Cardiac fibroblast (primary cell): ENCODE measurements at regions not wholly inside any gene's neighbourhood (a gene's known extent, or its start where the extent isn't known, plus 50 kb on each side); places are given as distances from the start of the nearest gene placed in this dataset.
"Not testable (repeated sequence)": the region's sequence is repeated elsewhere in the genome, so short reads cannot be mapped to it uniquely, and the experiment has no call there.

Experiments
- DNase-seq, 2 donors: peaks; one replicate each; pipeline versions ENCODE4 v3.0.0 to v3.0.0-alpha.2; 2010; ENCODE audit warnings: low read depth in 2 of 2
- H3K4me3 ChIP-seq, 2 donors: replicated peaks in 1 of 2; 1 replicate in 1 of 2; 2 replicates in 1 of 2; pipeline ENCODE4 v1.5.1; 2011; ENCODE audit warnings: low read depth in 2 of 2, low read length in 2 of 2, mild to moderate bottlenecking in 2 of 2, moderate library complexity in 1 of 2
- TF ChIP-seq, protein P1 (sequence below): IDR thresholded peaks from one replicate; pipeline ENCODE4 v1.5.1; 2011; ENCODE audit warnings: low read depth, mild to moderate bottlenecking, low read length, inconsistent platforms

DNA sequence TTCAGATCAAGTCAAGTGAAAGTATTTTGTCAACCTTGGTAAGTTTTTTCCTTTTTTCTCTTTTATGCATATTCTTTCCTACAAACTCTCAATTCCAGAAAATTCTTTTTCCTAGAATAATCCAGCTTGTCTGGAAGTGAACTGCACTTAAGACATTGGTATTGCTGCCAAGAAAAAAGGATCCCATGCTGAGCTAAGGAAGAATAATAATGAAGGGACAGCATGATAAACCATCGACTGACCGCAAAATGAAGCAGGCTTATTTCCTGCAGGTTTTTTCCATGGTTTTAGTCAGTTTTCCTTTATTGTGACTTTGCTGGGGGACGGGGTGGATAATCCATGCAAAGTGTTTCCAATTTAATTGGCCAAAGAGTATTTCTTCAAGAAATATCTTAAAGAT is 857.6 kb upstream of the SLC35B3 start:
- peak in 1 of 2 donors; percentile 1 for DNase-seq
- no peak overlapping the region for H3K4me3 ChIP-seq
- TF ChIP-seq, protein P1, sequence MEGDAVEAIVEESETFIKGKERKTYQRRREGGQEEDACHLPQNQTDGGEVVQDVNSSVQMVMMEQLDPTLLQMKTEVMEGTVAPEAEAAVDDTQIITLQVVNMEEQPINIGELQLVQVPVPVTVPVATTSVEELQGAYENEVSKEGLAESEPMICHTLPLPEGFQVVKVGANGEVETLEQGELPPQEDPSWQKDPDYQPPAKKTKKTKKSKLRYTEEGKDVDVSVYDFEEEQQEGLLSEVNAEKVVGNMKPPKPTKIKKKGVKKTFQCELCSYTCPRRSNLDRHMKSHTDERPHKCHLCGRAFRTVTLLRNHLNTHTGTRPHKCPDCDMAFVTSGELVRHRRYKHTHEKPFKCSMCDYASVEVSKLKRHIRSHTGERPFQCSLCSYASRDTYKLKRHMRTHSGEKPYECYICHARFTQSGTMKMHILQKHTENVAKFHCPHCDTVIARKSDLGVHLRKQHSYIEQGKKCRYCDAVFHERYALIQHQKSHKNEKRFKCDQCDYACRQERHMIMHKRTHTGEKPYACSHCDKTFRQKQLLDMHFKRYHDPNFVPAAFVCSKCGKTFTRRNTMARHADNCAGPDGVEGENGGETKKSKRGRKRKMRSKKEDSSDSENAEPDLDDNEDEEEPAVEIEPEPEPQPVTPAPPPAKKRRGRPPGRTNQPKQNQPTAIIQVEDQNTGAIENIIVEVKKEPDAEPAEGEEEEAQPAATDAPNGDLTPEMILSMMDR = no peak

GRCh38 chr6:9290342-9290741 is 855.0 kb upstream of the SLC35B3 start:
- DNase-seq, H3K4me3 ChIP-seq: not testable (repeated sequence)

- no peak overlapping the region for H3K4me3 ChIP-seq
- TF ChIP-seq, protein P1 = no peak
- DNase-seq = no peak
These were observed 837.3 kb upstream of the SLC35B3 start for GRCh38 chr6:9272671-9273070.

GRCh38 chr6:9266741-9267140 is 831.4 kb upstream of the SLC35B3 start:
- TF ChIP-seq, protein P1 = no peak
- DNase-seq = no peak
- H3K4me3 ChIP-seq = no peak overlapping the region

GRCh38 chr6:9257215-9257614 is 821.9 kb upstream of the SLC35B3 start:
- TF ChIP-seq, protein P1 = no peak
- H3K4me3 ChIP-seq = no peak overlapping the region
- no peak for DNase-seq

GRCh38 chr6:9254251-9254650 is 818.9 kb upstream of the SLC35B3 start:
- TF ChIP-seq, protein P1 = no peak

GRCh38 chr6:9252799-9253198 is 817.5 kb upstream of the SLC35B3 start:
- no peak overlapping the region for H3K4me3 ChIP-seq
- DNase-seq = no peak
- TF ChIP-seq, protein P1 = no peak

More at GRCh38 chr6:9254251-9254650, 818.9 kb upstream of the SLC35B3 start:
- DNase-seq = no peak
- H3K4me3 ChIP-seq = no peak overlapping the region
